Omental fat pad (tissue), 3 donors: ENCODE measurements at regions not wholly inside any gene's neighbourhood (a gene's known extent, or its start where the extent isn't known, plus 50 kb on each side); places are given as distances from the start of the nearest gene placed in this dataset.
"Not testable (repeated sequence)": the region's sequence is repeated elsewhere in the genome, so short reads cannot be mapped to it uniquely, and the experiment has no call there.

ENCODE experiments used
- ATAC-seq: fragments of 150-250 bp; one replicate; pipeline ENCODE4 v1.9.1; 2016; ENCODE audit warnings: mild to moderate bottlenecking, moderate library complexity; ENCODE audit not compliant: low FRiP score
- DNase-seq: peaks from one replicate; pipeline ENCODE4 v3.0.0-alpha.2; 2019; ENCODE audit warnings: low spot score
- TF ChIP-seq, protein P1 (sequence below), 3 donors: fragments of 450-650 bp; IDR thresholded peaks; one replicate each; pipeline ENCODE4 v1.5.1; 2016 to 2017; ENCODE audit warnings: antibody characterized with exemption in 3 of 3, mild to moderate bottlenecking in 3 of 3, moderate library complexity in 2 of 3

DNA sequence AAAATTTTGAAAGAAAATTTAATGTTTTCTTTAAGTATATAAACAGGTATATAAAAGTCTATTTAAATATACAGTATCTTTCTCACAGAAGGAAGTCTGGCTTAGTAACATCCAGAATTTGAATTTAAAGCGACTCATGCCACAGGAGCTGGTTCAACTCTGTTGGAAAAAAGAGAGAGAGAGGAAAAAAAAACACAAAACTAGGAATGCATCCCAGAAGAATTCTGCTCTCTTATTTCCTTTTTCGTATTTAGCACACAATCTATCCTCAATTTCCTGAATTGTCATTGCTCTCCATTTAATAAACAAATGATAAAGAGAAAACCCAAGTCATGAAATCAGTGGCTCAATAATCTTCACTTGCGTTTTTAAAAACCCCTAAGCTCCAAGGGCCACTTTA is 107.5 kb upstream of the SCAF8 start:
- TF ChIP-seq, protein P1, sequence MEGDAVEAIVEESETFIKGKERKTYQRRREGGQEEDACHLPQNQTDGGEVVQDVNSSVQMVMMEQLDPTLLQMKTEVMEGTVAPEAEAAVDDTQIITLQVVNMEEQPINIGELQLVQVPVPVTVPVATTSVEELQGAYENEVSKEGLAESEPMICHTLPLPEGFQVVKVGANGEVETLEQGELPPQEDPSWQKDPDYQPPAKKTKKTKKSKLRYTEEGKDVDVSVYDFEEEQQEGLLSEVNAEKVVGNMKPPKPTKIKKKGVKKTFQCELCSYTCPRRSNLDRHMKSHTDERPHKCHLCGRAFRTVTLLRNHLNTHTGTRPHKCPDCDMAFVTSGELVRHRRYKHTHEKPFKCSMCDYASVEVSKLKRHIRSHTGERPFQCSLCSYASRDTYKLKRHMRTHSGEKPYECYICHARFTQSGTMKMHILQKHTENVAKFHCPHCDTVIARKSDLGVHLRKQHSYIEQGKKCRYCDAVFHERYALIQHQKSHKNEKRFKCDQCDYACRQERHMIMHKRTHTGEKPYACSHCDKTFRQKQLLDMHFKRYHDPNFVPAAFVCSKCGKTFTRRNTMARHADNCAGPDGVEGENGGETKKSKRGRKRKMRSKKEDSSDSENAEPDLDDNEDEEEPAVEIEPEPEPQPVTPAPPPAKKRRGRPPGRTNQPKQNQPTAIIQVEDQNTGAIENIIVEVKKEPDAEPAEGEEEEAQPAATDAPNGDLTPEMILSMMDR (IDR thresholded peaks at IDR 0.05) = no peak
- DNase-seq (no peak), ATAC-seq (no peak)

DNA sequence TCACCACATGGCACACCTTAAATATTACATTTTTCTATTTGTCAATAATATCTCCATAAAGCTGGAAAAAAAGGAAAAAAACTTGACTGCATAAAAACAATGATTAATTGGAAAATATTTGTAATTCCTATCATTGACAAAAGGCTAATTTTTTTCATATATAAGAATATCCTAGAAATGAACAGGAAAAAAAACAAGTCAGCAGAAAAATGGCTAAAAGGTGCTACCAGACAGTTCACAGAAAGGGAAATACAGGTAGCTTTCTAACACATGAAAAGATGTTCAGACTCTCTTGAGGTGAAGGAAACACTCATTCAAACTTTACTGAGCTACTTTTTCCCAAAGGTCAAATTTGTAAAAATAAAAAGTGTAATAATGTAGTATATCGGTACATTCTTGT is 104.1 kb upstream of the SCAF8 start:
- TF ChIP-seq, protein P1 (IDR thresholded peaks at IDR 0.05) = no peak
- ATAC-seq = no peak

DNA sequence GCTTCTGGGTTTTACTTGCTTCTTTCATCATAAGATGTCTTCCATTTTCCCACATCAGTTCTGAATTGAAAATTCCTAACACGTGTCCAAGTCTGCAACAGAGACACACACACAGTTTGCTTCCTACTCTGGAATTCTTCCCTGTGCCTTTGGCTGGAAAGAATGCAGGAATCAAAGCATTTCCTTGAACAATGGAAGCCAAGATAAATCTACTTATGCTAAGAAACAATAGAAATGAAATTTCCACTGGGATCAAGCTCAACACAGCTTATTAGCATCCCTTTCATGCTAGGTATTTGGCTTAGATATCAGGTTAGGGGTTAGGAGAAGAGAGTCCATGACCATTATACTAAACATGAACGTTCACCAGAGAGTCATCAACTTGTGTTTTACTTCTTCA is 101.1 kb upstream of the SCAF8 start:
- TF ChIP-seq, protein P1 (IDR thresholded peaks at IDR 0.05) = no peak
- DNase-seq (no peak), ATAC-seq (no peak)

More for the DNA sequence above, 104.1 kb upstream of the SCAF8 start:
- DNase-seq = no peak

DNA sequence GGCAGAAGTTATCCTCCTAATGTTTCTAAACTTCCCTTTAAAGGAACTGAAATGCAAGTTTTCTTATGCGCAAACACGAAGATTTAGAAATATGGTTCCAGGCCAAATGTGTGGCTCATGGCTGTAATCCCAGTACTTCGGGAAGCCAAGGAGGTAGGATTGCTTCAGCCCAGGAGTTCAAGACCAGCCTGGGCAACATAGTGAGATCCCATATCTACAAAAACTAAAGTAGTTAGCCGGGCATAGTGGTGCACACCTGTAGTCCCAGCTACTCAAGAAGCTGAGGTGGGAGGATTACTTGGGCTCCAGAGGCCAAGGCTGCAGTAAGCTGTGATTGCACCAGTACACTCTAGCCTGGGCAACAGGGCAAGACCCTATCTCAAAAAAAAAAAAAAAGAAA is 95.8 kb upstream of the SCAF8 start:
- ATAC-seq (no peak), DNase-seq (no peak)

DNA sequence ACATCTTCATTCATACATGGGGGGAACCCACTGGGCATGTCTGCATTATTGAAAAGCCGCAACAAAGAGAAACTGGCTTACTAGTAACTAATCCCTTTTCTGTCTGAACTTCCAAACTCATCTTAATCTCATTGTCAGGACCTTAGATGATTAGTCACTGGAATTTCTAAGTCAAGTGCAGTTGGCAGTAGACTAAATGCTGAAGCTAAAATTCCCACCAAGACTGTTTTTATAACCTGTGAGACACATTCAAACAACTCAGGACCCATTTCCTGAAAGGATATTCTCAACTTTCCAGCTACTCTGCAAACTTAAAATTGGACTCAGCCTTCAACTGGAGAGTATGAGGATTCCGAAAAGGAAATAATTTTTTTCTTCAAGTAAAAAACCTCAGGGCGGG is 94.8 kb upstream of the SCAF8 start:
- no peak for ATAC-seq
- TF ChIP-seq, protein P1 (IDR thresholded peaks at IDR 0.05) = no peak
- DNase-seq = no peak

More for the DNA sequence above, 95.8 kb upstream of the SCAF8 start:
- TF ChIP-seq, protein P1 (IDR thresholded peaks at IDR 0.05) = no peak

DNA sequence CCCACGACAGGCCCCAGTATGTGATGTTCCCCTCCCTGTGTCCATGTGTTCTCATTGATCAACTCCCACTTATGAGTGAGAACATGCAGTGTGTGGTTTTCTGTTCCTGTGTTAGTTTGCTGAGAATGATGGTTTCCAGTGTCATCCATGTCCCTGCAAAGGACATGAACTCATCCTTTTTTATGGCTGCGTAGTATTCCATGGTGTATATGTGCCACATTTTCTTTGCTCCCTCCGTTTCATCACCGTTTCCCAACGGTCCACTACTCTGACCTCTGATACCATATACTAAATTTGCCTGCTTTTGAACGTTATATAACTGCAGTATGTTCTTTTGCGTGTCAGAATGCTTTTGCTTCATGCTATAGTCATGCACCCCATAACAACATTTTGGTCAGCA is 94.0 kb upstream of the SCAF8 start:
- ATAC-seq, DNase-seq: not testable (repeated sequence)

DNA sequence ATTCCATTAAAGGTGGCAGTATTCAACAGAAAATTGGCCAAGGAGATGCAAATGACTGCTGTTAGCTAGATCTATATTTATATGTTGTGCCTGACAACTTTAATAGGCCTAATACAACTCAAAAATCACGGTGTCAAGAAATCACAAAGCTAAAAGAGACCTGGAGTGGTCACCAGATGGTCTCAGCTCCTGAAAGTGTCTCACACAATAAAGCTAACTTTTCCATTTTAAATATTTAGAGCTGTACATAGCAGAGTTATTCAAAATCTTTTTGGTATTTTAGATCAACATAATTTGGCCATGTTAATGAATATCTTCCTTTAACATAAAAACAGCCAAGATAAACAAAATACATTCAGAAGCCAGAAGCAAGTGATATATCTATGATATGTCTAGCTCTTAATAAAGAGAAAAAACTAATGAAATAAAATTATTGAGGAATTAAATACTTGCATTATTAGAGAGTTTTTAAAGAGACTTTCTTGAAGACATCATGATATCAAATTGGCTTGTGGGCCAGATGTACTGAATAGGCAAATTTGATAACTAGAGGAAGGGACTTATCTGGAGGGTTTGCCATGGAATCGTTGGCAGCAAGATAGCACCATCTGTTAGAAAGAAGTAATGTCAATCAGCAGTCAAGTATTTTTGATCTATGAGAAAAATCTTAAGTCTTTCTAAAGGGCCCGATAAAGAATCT is 84.9 kb upstream of the SCAF8 start:
- DNase-seq (no peak), ATAC-seq (no peak)
- TF ChIP-seq, protein P1 (IDR thresholded peaks at IDR 0.05) = no peak
